Mammary epithelial cell (primary cell): ENCODE measurements at regions not wholly inside any gene's neighbourhood (a gene's known extent, or its start where the extent isn't known, plus 50 kb on each side); places are given as distances from the start of the nearest gene placed in this dataset.

ENCODE experiments used
- CTCF ChIP-seq, 2 donors: IDR thresholded peaks in 1 of 2; conservative IDR thresholded peaks in 1 of 2; 2 replicates each; pipeline ENCODE4 v1.5.1; 2011 to 2012; ENCODE audit warnings: inconsistent platforms in 2 of 2, low read length in 2 of 2, mild to moderate bottlenecking in 2 of 2, control low read depth in 1 of 2, low read depth in 1 of 2; ENCODE audit not compliant: insufficient read depth in 1 of 2; ENCODE audit errors: extremely low read depth in 1 of 2
- EZH2 ChIP-seq: IDR thresholded peaks from 2 replicates; pipeline ENCODE4 v1.6.1; 2012; ENCODE audit warnings: low read length, inconsistent platforms, borderline replicate concordance

GRCh38 chr9:135228983-135229625 is 141.6 kb downstream of the OLFM1 start:
- TF ChIP-seq CTCF (conservative IDR thresholded peaks at IDR 0.05 in 1 of 2, IDR thresholded peaks at IDR 0.05 in 1 of 2; ENCODE audit: extremely low read depth in 1 of 2, insufficient read depth in 1 of 2, low read depth in 1 of 2, low read length in 2 of 2) (no peak), EZH2 (no peak)
